ENCODE measurements at regions not wholly inside any gene's neighbourhood (a gene's known extent, or its start where the extent isn't known, plus 50 kb on each side); places are given as distances from the start of the nearest gene placed in this dataset.

DNA sequence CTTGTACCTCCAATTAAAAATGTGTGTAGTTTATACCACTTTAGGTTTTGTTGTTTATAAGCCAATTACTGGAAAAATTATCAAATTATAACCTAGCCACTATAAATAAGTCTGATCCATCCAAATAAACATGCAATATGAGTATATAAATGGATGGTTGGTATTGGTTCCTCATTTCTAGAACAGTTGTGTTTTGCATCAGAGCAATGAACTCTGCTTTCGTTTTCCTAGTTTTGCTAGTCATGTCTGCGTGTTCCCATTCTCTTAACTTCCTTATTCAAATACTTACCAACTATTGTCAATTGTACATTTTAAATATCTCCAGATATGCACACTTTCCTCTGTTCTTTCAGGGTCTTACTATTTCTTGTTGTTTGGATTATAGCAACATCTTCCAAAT lies 641.7 kb downstream of the NR4A2 start:
- Histone ChIP-seq H4K5ac (ENCODE audit: insufficient read length, low read depth, low read length) (no peak overlapping the region), H3K4me1 (ENCODE audit: insufficient read depth, low read length) (no peaks in the 10 kb centered on the region), H2BK20ac (ENCODE audit: low read depth, low read length, poor library complexity, severe bottlenecking) (no peak overlapping the region), H3K9ac (ENCODE audit: extremely low read depth, insufficient read length, low read length) (no peak overlapping the region), H3K23me2 (ENCODE audit: insufficient read length, low read depth, low read length, poor library complexity, severe bottlenecking) (no peaks in the 10 kb centered on the region), H3K56ac (ENCODE audit: insufficient read length, low read depth, low read length) (no peak overlapping the region), H3K79me2 (ENCODE audit: insufficient read depth, low read length) (no peaks in the 10 kb centered on the region), H2BK15ac (ENCODE audit: low read depth, low read length) (no peak overlapping the region), H3T11ph (ENCODE audit: low read length) (no peak overlapping the region), H2BK12ac (ENCODE audit: insufficient read length, low read depth, low read length) (no peak overlapping the region), H4K8ac (replicated peaks; ENCODE audit: insufficient read length, low read depth, low read length) (no peak overlapping the region), H3K79me1 (ENCODE audit: insufficient read depth, low read depth, low read length, poor library complexity, severe bottlenecking) (no peaks in the 10 kb centered on the region), H3K23ac (ENCODE audit: insufficient read length, low read depth, low read length) (no peak overlapping the region), H2AFZ (ENCODE audit: low read length) (no peak overlapping the region), H4K20me1 (ENCODE audit: control insufficient read depth, insufficient read depth, insufficient read length) (no peaks in the 10 kb centered on the region), H4K91ac (ENCODE audit: insufficient read length, low read depth, low read length) (no peak overlapping the region), H3K4me2 (ENCODE audit: insufficient read depth, insufficient read length, low read length) (no peak overlapping the region), H3K4ac (ENCODE audit: low read depth, low read length) (no peak overlapping the region), H3K18ac (ENCODE audit: insufficient read length, low read depth, low read length) (no peak overlapping the region), H3K27me3 (ENCODE audit: insufficient read depth, low read length) (no peaks in the 10 kb centered on the region), H3K14ac (ENCODE audit: insufficient read depth, low read length) (no peak overlapping the region), H2BK5ac (ENCODE audit: insufficient read length, low read length) (no peak overlapping the region), H2AK5ac (ENCODE audit: insufficient read length, low read length) (no peak overlapping the region), H3K9me3 (ENCODE audit: control insufficient read depth, low read depth, low read length) (no peaks in the 10 kb centered on the region), H3K27ac (ENCODE audit: insufficient read length, low read depth, low read length) (no peak overlapping the region), H2BK120ac (ENCODE audit: low read depth, low read length, poor library complexity, severe bottlenecking) (no peak overlapping the region)
- no peaks in the 10 kb centered on the region for H3K4me1 Mint-ChIP-seq
- no CpG with 5 or more reads among the region's 2 CpGs for WGBS (ENCODE audit: extremely low coverage, insufficient read length, low lambda C conversion rate)
- H3K9me3 Mint-ChIP-seq = no peaks in the 10 kb centered on the region
- H3K27me3 Mint-ChIP-seq (ENCODE audit: low read depth) = no peaks in the 10 kb centered on the region
- H3K36me3 Mint-ChIP-seq (ENCODE audit: insufficient read depth in 1 of 3, low read depth in 3 of 3) = no peaks in the 10 kb centered on the region
- H3K27ac Mint-ChIP-seq = no peak overlapping the region
- TF ChIP-seq, protein P1, sequence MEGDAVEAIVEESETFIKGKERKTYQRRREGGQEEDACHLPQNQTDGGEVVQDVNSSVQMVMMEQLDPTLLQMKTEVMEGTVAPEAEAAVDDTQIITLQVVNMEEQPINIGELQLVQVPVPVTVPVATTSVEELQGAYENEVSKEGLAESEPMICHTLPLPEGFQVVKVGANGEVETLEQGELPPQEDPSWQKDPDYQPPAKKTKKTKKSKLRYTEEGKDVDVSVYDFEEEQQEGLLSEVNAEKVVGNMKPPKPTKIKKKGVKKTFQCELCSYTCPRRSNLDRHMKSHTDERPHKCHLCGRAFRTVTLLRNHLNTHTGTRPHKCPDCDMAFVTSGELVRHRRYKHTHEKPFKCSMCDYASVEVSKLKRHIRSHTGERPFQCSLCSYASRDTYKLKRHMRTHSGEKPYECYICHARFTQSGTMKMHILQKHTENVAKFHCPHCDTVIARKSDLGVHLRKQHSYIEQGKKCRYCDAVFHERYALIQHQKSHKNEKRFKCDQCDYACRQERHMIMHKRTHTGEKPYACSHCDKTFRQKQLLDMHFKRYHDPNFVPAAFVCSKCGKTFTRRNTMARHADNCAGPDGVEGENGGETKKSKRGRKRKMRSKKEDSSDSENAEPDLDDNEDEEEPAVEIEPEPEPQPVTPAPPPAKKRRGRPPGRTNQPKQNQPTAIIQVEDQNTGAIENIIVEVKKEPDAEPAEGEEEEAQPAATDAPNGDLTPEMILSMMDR (conservative IDR thresholded peaks at IDR 0.05) = no peak
- DNase-seq = no peak
- H3K4me3 Mint-ChIP-seq = no peak overlapping the region

All from H9 (cell line).